ENCODE measurements at regions not wholly inside any gene's neighbourhood (a gene's known extent, or its start where the extent isn't known, plus 50 kb on each side); places are given as distances from the start of the nearest gene placed in this dataset.
"Not testable (repeated sequence)": the region's sequence is repeated elsewhere in the genome, so short reads cannot be mapped to it uniquely, and the experiment has no call there.

DNA sequence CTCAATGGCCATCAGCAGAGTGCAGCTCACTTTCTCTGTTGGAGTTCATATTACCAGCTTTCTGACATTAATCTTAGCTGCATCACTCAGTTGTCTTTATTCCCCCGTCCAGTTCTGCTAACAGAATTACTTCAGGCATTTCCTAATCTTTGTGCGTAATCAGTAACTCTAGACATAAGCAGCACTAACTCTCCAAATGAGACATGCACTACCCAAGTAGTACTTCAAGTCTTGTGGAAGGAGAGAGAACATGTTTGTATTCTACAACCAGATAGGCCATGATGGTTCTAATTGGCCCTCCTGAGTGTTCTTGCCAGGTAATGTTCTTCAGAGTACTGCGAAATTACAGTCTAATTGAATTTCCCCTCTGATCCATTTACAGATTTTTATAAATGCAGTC, 448.5 kb upstream of the RPS6KA3 start:
- no peak for DNase-seq (ENCODE audit: low read depth)

DNA sequence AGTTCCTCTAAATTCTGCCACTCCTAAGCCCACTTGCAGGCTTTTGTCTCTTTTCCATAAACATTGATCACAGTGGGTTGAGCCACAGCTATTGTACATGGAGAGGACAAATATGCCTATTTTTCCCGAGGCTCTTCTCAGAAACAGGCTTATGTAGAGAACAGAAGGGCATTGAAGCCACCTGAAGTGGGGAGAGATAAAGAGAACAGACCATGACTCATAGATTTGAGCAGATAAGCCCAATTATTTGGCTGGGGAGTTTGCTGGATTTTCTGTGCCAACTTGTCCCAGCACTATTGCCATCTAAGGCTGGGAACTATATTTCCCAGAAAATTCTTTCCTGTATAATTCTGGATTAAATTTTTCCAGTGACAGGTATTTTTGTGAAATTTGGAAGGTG, 446.1 kb upstream of the RPS6KA3 start:
- DNase-seq (ENCODE audit: low read depth) = no peak

DNA sequence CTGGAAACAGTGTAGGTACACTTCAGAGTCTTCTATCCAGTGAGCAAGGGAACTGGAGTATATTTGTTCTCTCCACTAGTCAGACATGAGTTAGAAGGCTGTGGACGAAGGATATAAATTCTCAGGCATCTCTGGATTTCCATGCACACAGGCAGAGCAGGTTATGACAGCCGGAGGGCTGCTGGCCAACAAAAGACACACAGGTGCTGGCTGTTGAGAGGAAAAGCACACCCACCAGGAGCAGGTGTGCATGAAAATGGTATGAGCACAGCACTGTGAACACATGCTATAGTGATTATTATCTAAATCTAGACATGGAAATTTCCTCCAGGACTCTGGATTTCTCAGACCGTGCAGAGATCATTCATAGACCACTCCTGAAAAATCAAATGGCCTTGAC, 444.7 kb upstream of the RPS6KA3 start:
- no peak for DNase-seq (ENCODE audit: low read depth)

DNA sequence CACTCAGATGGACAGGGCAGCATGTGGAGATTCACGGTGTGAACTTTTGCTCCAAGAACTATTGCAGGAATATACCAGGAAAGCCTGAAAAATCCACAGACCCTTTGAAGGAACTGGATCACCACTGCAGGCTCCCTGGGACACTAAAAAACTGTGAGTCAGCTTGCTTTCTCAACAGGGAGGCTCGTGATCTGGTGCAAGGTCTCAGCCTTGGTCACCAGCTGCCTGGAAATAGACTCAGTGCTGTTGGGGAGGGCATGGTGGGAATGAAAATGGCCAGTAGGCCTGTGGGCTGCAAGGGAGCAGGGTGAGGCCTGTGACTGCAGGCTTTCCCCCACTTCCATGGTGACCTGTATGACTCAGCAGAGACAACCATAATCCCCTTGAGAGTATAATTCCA, 426.4 kb upstream of the RPS6KA3 start:
- DNase-seq (ENCODE audit: low read depth) = no peak

DNA sequence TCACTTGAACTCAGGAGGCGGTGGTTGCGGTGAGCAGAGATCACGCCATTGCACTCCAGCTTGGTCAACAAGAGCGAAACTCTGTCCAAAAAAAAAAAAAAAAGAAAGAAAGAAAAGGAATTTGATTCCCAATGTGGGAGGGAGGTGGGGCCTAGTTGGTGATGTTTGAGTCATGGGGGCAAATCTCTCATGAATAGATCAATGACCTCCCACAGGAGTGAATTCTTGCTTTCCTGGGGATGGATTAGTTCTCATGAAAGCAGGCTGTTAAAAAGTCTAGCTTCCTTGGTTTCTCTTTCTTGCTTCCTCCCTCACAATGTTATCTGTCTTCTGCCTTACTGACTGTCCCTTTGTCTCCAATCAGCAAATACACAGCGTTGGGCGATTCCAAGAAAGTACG, 419.5 kb upstream of the RPS6KA3 start:
- no peak for DNase-seq (ENCODE audit: low read depth)

DNA sequence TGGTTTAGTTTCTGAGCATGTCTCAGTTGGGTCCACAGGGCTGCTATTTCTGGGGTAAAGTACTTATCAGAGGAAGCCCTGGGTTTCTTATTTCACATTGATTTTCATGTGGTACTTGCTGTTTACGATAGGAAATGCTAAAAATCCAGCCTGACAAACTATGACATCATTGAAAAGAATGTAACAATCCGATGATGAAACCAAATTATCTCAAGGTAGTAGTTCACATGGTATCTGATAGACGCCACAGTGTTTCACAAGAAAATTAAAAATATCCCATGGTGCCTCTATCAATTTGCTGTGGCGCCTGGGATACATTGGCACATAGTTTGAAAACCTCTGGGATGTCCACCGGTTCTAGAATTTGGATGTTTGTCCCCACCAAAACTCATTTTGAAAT, 418.9 kb upstream of the RPS6KA3 start:
- DNase-seq (ENCODE audit: low read depth) = no peak

DNA sequence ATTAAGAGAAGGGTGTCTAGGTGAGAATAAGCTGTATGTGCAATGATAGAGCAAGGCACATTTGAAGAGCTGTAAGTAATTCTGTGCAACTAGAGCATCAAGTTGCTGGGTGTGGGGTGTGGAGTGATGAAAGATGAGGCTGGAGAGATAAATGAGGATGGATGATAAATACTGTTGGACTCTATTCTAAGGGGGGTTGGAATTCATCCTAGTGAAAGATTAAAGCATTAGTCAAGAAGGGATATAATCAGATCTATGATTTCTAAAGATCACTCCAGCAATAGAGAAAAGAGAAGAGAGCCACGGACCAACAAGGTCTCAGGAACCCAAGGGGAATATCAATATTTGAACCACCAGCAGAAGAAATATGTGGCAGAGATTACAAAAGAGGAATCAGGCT, 415.0 kb upstream of the RPS6KA3 start:
- DNase-seq (ENCODE audit: low read depth) = no peak

DNA sequence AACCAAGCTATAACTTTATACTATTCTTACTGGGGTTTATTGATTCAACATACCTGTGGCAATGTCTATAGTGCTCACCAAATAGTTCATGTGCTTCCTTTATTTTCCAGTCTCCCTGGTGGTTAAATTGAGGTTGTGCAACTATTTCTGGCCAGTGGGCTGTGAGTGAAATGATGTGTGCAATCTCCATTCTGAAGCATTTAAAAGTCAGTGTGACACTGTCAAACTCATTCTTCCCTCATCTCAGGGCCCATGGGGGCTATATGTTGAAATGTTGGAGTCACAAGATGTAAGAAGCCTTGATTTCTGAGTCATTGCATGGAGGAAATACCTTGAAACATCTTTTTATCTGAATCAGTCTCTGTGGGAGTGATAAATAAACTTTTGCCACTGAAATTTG, 414.3 kb upstream of the RPS6KA3 start:
- DNase-seq (ENCODE audit: low read depth) = no peak

DNA sequence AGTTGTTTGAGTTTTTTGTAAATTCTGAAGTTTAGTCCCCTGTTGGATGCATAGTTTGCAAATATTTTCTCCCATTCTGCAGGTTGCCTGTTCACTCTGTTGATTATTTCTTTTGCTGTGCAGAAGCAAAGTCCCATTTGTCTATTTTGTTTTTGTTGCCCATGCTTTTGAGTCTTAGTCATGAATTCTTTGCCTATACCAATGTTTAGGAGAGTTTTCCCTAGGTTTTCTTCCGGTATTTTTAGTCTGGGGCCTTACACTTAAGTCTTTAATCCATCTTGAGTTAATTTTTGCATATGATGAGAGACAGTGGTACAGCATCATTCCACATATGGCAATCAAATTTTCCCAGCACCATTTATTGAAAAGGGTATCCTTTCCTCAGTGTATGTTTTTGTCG, 405.8 kb upstream of the RPS6KA3 start:
- no peak for DNase-seq (ENCODE audit: low read depth)

DNA sequence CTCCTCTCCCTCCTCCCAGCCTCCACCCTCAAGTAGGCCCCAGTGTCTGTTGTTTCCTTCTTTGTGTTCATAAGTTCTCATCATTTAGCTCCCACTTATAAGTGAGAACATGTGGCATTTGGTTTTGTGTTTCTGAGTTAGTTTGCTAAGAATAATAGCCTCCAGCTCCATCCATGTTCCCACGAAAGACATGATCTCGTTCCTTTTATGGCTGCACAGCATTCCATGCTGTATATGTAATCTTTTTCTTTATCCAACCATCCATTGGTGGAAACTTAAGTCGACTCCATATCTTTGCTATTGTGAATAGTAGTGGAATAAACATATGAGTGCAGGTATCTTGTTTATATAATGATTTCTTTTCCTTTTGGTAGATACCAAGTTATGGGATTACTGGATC, 405.0 kb upstream of the RPS6KA3 start:
- not testable (repeated sequence) for DNase-seq (ENCODE audit: low read depth)

DNA sequence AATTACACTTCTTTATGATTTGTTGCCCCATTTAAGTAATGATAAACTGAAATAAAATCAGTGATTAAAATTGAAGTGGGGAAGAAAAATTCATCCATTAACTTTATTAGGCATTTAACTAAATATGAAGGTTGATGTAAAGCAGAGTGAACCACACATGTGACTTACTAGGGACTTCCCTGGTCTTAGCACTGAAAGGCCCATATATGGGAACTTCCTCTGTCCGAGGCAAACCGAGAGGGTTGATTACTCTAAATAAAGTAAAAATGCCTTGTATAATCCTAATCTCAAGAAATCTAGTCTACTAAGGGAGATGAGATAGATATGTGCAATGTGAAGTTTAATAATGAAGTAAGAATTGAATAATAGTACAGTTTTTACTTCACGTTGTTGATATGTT, 403.9 kb upstream of the RPS6KA3 start:
- no peak for DNase-seq (ENCODE audit: low read depth)

DNA sequence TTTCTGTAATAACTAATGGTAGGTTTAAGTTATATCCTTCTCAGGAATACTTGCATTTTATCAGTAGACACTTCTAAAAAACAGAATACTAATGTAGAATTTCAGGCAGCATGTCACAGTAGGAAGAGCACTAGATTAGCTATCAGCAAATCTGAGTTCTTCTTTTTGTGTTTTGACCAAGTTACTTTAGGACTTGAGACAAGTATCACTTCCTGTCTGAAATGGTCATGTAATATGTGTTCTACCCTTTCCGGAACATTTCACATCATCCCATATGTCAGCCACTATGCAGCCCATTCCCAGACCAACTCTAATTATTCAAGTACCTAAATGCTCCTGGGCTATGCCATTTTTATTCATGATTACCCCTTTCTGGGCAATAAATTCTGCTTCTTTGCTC, 401.8 kb upstream of the RPS6KA3 start:
- DNase-seq (ENCODE audit: low read depth) = no peak

DNA sequence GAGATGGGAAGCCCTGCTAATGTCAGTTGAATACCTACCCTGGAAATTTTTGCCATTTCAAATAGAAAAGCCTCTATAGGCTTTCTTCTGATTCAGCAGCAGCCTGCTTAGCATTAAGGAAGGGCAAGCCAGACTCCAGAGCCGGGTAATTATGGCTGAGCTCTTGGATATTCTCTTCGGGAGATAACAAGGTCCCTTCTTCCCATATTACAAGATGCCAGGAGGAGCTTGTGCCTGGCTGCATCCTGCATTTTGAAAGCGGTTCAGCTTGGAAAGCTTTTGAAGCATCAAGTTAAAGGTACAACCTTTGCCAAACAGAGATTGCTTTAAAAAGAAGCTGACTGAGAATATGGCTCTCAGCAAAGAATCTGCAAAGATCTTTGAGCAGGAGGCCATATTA, 399.6 kb upstream of the RPS6KA3 start:
- no peak for DNase-seq (ENCODE audit: low read depth)

DNA sequence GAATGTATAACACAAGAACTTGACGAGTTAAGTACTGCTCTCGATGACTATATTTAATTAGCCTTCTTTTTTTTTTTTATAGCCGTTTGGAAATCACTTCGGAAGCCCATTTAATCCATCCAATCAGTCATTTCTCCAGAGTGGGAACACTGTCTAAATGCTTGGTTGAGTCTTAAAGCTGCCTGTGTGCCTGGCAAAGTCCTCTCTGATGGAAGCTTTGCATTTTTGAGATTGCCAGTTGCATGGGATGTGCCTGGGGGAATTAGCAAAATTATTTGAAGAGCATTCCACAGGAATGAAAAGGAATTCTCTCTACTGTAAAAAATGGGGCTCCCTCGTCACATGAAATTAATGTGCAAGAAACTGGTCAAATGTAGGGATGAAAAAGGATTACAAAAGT, 398.8 kb upstream of the RPS6KA3 start:
- no peak for DNase-seq (ENCODE audit: low read depth)

DNA sequence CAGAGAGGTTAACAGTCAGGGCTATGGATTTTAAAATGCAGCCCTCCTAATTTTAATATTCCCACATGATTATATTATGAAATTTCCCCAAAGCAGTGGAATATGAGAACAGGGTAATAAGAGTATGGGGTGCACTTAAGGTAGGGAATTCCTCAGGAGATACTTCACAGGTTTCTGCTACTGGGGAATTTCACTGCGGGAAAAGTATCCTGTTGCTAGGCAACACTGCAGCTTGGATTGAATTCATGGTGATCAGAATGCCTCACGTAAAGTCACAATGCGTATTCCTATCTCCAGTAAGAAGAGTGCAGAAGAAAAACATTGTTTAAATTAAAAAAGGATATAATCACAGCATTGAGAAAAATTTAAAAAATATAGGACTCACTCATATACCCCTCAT, 398.1 kb upstream of the RPS6KA3 start:
- no peak for DNase-seq (ENCODE audit: low read depth)

DNA sequence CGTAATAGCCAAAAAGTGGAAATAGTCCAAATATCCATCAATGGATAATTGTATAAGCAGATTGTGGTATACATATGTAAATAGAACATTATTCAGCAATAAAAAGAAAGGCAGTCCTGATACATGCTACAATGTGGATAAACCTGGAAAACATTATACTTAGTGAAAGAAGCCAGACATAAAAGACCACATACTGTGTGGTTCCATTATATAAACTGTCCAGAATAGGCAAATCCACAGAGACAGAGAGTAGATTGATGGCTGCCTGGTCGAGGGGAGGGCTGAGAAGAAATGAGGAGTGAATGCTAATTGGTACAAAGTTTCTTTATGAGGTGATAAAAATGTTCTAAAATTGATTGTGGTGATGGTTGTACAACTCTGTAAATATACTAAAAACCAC, 397.4 kb upstream of the RPS6KA3 start:
- no peak for DNase-seq (ENCODE audit: low read depth)

DNA sequence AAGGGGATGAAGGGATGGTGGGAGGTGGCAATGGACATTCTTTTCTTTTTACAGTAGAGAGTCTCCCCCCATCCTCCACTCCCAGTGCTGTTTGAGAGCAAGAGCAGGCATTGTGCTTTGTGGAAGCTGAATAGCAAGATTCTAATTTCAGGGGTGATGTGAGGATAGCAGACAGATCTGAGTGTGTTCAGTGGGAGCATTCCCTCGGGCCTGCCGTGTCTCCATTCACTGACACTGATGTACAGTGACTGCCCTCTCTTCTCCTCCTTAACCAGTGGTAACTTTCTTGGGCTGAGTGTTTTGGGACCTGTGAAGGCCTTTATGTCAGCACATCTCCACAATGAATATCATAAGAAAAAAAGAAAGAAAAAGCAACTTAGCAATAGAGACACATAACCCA, 396.6 kb upstream of the RPS6KA3 start:
- no peak for DNase-seq (ENCODE audit: low read depth)

DNA sequence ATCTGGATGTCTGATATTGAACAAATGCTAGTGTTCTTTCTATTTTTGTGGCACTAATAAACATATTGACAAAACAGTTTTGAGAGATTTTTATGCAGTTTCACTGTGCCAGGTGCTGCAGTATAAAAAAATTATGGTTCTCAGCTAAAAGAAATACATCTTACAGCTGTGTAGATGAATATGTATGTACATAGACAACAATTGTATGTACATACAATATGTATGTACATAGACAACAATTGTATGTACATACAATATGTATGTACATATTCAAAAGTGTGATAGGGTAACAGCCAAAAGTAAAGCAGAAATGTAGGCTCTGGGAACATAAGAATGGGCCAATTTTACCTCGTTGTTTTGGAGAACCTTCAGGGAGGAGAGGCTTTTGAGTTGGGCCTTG, 390.0 kb upstream of the RPS6KA3 start:
- DNase-seq (ENCODE audit: low read depth) = no peak

DNA sequence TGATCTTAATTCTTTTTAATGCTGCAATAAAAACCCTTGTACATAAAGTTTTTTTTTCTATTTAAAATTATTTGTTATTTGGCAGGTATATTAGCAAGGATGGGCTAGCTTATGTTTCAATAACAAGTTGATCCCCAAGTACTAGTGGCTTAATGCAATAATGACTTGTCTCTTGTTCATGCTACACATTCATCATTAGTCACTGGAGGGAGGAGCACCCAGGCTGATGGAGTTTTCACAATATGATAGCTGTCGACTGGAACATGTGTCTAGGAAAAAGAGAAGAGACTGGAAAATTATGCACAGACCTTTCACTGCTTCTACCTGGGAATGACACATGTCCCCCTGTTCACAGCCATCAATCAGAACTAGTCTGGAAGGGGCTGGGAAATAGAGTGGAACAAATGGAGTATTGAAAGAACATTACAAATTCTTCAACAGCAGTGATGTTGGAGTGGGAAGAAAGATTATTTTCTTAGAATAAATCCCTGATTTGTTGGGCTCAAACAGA, 387.9 kb upstream of the RPS6KA3 start:
- DNase-seq (ENCODE audit: low read depth) = no peak

DNA sequence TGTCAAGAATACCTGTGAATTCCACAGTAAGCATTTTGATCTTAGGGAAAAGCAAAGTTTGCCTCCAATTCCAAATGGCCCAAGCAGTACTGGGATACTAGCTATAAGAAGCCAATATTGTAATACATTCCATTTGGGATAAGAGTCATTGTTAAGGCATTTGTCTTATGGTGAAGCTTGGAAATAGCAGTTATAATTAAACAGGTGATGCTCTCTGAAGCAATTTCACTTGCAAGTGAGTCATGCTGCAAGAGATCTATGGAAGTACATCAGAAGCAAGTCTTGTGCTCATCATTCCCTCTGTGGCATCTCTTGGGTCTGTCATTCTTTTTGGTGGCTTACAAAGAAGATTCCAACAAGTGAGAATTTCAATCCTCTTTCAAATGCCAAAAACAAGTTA, 386.4 kb upstream of the RPS6KA3 start:
- no peak for DNase-seq (ENCODE audit: low read depth)

DNA sequence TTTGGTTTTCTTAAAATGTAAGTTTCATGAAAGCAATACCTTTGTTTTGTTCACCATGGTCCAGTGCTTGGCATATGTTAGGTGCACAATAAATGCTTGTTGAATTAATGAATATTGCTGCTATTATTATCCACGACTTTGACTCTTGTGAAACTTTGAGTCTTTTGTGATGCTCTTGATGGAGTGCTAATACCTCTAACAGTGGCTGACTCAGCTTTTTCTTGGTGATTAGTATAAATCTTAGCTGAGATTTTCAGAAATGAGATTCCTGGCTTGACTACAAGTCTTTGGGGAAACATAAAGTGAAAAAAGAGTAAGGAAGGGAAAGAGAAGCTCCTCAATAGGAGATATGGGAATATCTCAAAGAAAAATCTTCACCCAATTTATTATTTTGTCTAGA, 375.2 kb upstream of the RPS6KA3 start:
- no peak for DNase-seq (ENCODE audit: low read depth)

DNA sequence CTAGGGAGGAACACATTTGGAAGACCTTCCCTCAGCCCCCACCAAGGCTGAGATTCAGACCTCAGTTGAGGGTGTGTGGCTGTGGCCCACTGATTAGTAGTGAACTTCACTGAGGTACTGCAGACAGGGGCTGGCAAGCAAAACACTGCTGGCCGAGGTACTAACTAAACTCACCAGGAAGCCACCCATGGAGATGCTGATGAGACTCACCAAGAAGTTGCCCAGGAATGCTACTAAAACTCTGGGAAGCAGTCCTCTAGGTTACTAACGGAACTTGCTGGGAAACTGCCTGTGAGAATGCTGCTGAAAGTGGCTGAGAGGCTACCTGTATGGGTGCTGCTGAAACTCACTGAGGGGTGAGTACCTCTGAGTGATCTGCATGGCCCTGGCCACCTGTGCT, 372.4 kb upstream of the RPS6KA3 start:
- DNase-seq (ENCODE audit: low read depth) = no peak

DNA sequence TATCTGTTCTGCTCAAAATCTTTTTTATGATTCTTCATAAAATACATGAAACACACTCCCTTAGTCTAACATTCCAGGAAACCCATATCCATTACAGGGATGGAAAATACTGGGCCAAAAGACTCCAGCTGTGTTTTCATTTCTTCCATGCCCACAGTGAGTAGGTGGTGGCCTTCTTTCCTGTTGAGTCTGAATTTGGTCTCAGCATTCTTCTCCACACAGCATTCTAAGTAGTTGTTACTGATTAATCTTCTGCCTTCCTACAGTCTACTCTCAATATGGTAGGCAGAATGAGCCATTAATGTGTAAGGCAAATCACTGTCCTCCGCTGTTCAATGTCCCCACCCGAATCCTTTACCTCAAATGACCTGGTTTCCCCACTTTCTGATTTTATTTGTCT, 370.6 kb upstream of the RPS6KA3 start:
- no peak for DNase-seq (ENCODE audit: low read depth)

DNA sequence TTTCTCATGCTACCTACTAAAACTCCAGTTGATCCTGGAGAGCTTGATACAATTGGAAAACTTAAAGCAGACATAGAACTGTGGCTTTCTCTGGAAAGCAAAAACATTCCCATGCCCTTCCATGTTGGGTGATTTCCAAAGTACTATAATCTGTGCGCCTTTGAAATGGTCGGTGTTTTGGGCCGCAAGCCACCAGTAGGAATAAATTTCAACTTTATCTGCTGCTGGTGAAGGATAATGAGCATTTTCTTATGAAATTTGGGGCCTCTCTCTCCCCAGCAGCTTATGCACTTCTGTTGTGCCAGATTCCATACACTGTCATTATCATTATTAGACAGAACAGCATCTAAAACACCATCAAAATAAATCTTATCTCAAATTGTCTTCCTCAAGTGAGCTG, 366.7 kb upstream of the RPS6KA3 start:
- DNase-seq (ENCODE audit: low read depth) = no peak

DNA sequence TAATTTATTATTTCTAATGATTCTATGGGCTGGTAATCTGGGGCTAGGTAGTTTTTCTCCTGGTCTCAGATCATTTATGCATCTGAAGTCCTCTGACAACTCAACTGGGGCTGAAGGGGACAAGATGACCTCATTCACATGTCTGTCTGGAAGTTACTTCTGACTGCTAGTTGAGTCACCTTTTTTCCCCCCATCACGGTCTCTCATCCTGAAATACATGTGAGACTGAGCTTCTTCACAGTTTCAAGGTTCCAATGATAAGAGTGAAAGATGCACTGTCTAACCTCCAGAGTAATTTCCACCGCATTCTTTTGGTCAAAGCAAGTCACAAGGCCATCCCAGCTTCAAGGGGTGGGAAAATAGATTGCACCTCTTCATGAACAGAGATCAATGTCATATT, 356.7 kb upstream of the RPS6KA3 start:
- DNase-seq (ENCODE audit: low read depth) = no peak

Measured in HS-27A (cell line).